ENCODE measurements at regions not wholly inside any gene's neighbourhood (a gene's known extent, or its start where the extent isn't known, plus 50 kb on each side); places are given as distances from the start of the nearest gene placed in this dataset.

- no peak for TF ChIP-seq POLR2A (IDR thresholded peaks at IDR 0.05)
- TF ChIP-seq CTCF (IDR thresholded peaks at IDR 0.05), result no peak
Measured at GRCh38 chr13:93079294-93079693, 147.3 kb upstream of the GPC6 start.
